GM18951 (cell line): ENCODE measurements at regions not wholly inside any gene's neighbourhood (a gene's known extent, or its start where the extent isn't known, plus 50 kb on each side); places are given as distances from the start of the nearest gene placed in this dataset.
"Not testable (repeated sequence)": the region's sequence is repeated elsewhere in the genome, so short reads cannot be mapped to it uniquely, and the experiment has no call there.

ENCODE experiments used
- POLR2A ChIP-seq: IDR thresholded peaks from 4 replicates; pipeline ENCODE4 v1.6.1; 2011; ENCODE audit warnings: mild to moderate bottlenecking; ENCODE audit not compliant: insufficient read length, insufficient read depth; ENCODE audit errors: extremely low read depth
- in situ Hi-C: fragments of 300-500 bp; cut with MboI; formaldehyde crosslinking; loops from one replicate; pipeline ENCODE4 v1.12.0; 2022; ENCODE audit warnings: low sequenced_read_pairs, mixed read lengths, inconsistent platforms; ENCODE audit not compliant: unreplicated experiment

- in situ Hi-C loops, result no loop called here
- TF ChIP-seq POLR2A, result no peak
Measured at GRCh38 chr5:158049459-158049858, 190.5 kb upstream of the CLINT1 start.

DNA sequence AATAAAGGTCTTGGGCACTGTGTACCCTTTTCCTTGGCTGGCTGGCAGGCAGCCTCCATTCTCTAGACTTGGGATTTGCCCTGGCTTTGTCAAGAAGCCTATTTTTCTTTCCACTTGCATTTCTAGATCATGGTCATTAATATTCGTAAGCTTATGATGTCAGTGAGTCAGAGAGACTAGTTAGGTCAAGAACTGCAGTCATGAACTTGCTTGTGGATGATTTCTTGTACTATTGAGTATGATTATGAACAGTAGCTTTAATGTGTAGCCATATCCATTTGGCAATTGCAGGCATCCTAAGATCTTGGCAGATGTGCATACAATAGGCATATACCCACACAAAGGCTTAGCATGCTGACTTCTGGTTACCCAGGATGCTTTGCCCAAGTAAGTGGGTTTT, 186.8 kb upstream of the CLINT1 start:
- no peak for TF ChIP-seq POLR2A
- in situ Hi-C loops, result no loop called here

GRCh38 chr5:158039911-158040347, 181.0 kb upstream of the CLINT1 start:
- no peak for TF ChIP-seq POLR2A
- in situ Hi-C loops, result no loop called here

- no peak for TF ChIP-seq POLR2A
- in situ Hi-C loops, result no loop called here
Measured at GRCh38 chr5:158039441-158039840, 180.5 kb upstream of the CLINT1 start.

DNA sequence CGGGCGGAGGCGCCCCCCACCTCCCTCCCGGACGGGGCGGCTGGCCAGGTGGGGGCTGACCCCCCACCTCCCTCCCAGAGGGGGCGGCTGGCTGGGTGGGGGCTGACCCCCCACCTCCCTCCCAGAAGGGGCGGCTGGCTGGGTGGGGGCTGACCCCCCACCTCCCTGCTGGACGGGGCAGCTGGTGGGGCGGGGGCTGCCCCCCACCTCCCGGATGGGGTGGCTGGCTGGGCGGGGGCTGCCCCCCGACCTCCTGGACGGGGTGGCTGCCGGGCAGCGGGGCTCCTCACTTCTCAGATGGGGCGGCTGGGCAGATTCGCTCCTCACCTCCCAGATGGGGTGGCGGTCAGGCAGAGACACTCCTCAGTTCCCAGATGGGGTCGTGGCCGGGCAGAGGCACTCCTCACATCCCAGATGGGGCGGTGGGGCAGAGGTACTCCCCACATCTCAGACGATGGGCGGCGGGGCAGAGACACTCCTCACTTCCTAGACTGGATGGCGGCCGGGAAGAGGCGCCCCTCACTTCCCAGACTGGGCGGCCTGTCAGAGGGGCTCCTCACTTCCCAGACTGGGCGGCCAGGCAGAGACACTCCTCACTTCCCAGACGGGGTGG, 178.1 kb upstream of the CLINT1 start:
- in situ Hi-C loops, result not testable (repeated sequence)

DNA sequence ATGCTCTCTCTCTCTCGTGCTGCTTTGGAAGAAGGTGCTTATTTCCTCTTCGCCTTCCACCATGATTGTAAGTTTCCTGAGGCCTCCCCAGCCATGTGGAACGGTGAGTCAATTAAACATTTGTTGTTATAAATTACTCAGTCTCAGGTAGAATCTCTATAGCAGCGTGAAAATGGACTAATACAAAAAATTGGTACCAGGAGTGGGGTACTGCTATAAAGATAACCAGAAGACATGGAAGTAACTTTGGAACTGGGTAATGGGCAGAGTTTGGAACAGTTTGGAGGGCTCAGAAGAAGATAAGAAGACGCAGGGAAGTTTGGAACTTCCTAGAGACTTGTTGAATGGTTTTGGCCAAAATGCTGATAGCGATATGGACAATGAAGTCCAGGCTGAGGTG, 175.6 kb upstream of the CLINT1 start:
- in situ Hi-C loops, result not testable (repeated sequence)

DNA sequence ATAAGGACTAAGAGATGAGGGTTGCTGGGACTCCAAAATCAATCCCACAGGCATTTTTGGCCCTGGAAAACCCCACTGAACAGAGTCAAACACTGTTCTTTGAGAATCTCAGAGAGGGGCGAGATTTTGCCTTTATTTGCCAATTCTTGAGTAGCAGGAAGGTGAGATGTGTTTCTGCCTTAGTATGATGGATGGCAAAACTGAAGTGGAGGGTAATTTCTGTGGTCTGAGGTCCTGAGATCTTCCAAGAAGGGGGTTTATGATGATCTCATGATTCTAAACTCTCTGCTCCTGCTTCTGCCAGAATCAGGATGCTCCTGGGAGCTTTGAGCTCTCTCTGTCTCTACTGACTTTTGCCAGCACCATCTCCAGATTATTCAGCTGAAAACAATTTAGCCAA, 174.8 kb upstream of the CLINT1 start:
- TF ChIP-seq POLR2A, result no peak
- in situ Hi-C loops, result no loop called here

DNA sequence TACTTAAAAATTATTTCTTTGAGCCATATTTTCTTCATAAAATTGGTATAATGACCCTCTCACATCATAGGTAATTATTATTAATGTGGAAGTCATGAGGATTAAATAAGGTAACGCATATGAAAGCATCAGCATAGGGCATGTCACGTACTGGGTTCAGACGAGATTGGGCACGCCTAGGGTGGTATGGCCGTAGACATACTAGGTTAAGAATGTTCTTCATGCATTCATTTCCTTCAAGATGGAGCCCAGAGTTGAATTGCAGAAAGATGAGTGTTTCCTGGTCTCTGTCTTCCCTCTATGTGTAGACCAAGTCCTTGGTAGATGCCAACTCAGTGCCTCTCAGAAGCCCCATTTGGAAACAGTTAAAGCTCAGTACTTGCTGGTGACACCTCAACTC, 174.1 kb upstream of the CLINT1 start:
- TF ChIP-seq POLR2A, result no peak
- in situ Hi-C loops, result no loop called here

GRCh38 chr5:158032246-158032645, 173.3 kb upstream of the CLINT1 start:
- in situ Hi-C loops, result no loop called here
- TF ChIP-seq POLR2A, result no peak

DNA sequence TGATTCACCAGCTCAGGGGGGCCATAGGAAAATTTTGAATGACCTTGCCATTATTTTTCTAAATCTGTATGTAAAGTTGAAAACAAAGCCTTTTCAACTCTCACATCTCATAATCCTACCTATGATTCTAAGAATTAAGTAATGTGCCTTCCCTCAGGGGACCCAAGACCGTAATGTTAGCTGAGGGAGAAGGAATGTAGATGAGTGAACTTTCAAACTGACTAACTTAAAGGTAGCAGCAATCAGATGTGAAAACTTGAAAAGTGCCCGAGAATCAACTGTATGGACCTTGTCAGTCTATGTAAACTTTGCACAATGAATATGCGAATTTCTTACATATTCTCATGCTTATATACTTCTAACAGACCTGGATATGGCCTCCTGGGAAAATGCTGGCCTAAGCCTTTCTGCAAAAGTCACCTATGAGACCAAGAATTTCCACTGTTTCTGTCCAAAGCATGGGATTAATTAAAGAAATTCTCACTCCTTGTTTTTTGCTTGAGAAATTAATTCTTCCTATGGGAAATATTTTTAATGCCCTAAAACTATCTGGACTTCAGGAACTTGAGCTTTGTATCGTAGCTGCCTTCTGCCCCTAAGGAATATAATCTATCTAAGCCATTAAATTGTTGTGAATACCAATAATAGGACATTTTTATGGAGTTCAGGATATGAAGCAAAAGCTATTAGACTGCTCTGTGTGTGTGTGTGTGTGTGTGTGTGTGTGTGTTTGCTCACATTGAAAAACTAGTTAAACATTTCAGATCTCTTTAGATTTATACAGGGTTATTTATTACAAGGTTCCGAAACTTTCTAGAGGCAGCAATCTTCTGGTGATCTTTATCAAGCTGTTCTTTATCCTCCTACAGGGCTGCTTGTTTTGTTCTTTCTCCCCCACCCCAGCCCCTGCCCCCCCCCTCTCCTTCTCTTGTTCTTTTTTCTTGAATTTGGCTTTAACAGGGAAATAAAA, 169.1 kb upstream of the CLINT1 start:
- TF ChIP-seq POLR2A, result no peak
- in situ Hi-C loops, result no loop called here

GRCh38 chr5:158026304-158027031, 167.5 kb upstream of the CLINT1 start:
- in situ Hi-C loops, result no loop called here
- no peak for TF ChIP-seq POLR2A

GRCh38 chr5:158023266-158023665, 164.3 kb upstream of the CLINT1 start:
- in situ Hi-C loops, result no loop called here
- TF ChIP-seq POLR2A, result no peak

GRCh38 chr5:158022837-158023236, 163.9 kb upstream of the CLINT1 start:
- no peak for TF ChIP-seq POLR2A
- in situ Hi-C loops, result no loop called here
